ENCODE measurements at regions not wholly inside any gene's neighbourhood (a gene's known extent, or its start where the extent isn't known, plus 50 kb on each side); places are given as distances from the start of the nearest gene placed in this dataset.

DNA sequence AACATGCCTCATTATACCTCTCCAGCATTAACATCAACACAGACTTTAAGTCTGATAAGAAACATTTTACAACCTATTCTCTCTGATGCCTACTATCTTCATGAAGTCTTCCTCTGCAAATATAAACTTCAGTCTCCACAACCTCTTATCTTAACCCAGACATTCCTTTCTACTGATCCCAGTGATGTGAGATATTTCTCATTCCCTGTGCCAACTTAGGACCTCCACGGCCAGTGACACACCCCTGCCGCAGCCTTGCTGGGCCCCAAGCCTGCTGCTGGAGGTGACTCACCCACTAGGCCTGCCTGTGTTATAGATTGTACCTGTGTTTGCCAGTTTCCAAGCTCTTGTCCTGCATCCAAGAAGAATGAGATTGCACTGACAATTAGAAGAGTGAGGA, 734.5 kb upstream of the CADM2 start:
- no peak for TF ChIP-seq POLR2A (IDR thresholded peaks at IDR 0.05)
- TF ChIP-seq, protein P1, sequence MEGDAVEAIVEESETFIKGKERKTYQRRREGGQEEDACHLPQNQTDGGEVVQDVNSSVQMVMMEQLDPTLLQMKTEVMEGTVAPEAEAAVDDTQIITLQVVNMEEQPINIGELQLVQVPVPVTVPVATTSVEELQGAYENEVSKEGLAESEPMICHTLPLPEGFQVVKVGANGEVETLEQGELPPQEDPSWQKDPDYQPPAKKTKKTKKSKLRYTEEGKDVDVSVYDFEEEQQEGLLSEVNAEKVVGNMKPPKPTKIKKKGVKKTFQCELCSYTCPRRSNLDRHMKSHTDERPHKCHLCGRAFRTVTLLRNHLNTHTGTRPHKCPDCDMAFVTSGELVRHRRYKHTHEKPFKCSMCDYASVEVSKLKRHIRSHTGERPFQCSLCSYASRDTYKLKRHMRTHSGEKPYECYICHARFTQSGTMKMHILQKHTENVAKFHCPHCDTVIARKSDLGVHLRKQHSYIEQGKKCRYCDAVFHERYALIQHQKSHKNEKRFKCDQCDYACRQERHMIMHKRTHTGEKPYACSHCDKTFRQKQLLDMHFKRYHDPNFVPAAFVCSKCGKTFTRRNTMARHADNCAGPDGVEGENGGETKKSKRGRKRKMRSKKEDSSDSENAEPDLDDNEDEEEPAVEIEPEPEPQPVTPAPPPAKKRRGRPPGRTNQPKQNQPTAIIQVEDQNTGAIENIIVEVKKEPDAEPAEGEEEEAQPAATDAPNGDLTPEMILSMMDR (IDR thresholded peaks at IDR 0.05) = no peak
